ENCODE measurements at regions not wholly inside any gene's neighbourhood (a gene's known extent, or its start where the extent isn't known, plus 50 kb on each side); places are given as distances from the start of the nearest gene placed in this dataset.

GRCh38 chr10:123555616-123556015 is 110.5 kb upstream of the GPR26 start:
- TF ChIP-seq CTCF (conservative IDR thresholded peaks at IDR 0.05; ENCODE audit: low read length) (no peak), EZH2phosphoT487 (IDR thresholded peaks at IDR 0.05; ENCODE audit: borderline replicate concordance) (no peak)
